Right atrium auricular region (tissue), 2 donors: ENCODE measurements at regions not wholly inside any gene's neighbourhood (a gene's known extent, or its start where the extent isn't known, plus 50 kb on each side); places are given as distances from the start of the nearest gene placed in this dataset.

Experiments used
- DNase-seq: peaks from one replicate; pipeline ENCODE4 v3.0.0-alpha.2; 2019; ENCODE audit warnings: low spot score
- H3K27ac ChIP-seq, 2 donors: fragments of 200-600 bp; sonication (generic); 1 replicate in 1 of 2; 2 replicates in 1 of 2; pipeline ENCODE4 v1.5.1; 2016 to 2019
- H3K27me3 ChIP-seq, 2 donors: fragments of 200-600 bp; sonication (generic); one replicate each; pipeline versions ENCODE4 v1.5.1 to v1.6.0; 2017 to 2019
- H3K36me3 ChIP-seq: fragments of 200-600 bp; sonication (generic); one replicate; pipeline ENCODE4 v1.5.1; 2016
- H3K4me1 ChIP-seq, 2 donors: fragments of 200-600 bp; sonication (generic); one replicate each; pipeline versions ENCODE4 v1.5.1 to v1.6.0; 2017 to 2019
- H3K4me3 ChIP-seq, 2 donors: fragments of 200-600 bp; sonication (generic); 1 replicate in 1 of 2; 2 replicates in 1 of 2; pipeline ENCODE4 v1.5.1; 2017 to 2019; ENCODE audit warnings: mild to moderate bottlenecking in 1 of 2, moderate library complexity in 1 of 2
- H3K9me3 ChIP-seq, 2 donors: fragments of 200-600 bp; sonication (generic); one replicate each; pipeline ENCODE4 v1.5.1; 2019
- TF ChIP-seq, protein P1 (sequence below), 2 donors: fragments of 200-600 bp; sonication (generic); IDR thresholded peaks; one replicate each; pipeline ENCODE4 v1.5.1; 2019; ENCODE audit warnings: antibody characterized with exemption in 2 of 2

DNA sequence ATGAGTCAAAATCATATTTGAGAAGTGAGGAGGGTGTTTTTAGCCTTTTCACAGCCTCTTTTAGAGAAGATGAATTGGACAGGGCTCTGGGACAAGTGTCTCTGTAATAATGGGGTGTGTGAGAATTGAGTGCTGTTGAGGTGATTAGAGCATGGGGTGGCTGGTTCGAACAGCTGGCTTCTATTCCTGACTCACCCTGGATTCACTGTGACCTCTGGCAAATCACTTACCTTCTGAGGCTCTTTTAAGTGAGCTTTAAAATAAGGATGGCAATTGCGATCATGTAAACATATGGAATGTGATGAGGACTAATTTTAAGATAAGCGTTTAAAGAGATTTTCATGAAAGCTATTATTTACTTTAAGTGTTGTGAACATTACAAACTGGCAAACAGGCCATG, 243.4 kb downstream of the ADGRL2 start:
- no peak for DNase-seq
- H3K27ac ChIP-seq, result no peak overlapping the region
- H3K9me3 ChIP-seq, result no peaks in the 10 kb centered on the region
- H3K36me3 ChIP-seq, result no peaks in the 10 kb centered on the region
- no peaks in the 10 kb centered on the region for H3K4me1 ChIP-seq
- no peak overlapping the region for H3K4me3 ChIP-seq
- TF ChIP-seq, protein P1, sequence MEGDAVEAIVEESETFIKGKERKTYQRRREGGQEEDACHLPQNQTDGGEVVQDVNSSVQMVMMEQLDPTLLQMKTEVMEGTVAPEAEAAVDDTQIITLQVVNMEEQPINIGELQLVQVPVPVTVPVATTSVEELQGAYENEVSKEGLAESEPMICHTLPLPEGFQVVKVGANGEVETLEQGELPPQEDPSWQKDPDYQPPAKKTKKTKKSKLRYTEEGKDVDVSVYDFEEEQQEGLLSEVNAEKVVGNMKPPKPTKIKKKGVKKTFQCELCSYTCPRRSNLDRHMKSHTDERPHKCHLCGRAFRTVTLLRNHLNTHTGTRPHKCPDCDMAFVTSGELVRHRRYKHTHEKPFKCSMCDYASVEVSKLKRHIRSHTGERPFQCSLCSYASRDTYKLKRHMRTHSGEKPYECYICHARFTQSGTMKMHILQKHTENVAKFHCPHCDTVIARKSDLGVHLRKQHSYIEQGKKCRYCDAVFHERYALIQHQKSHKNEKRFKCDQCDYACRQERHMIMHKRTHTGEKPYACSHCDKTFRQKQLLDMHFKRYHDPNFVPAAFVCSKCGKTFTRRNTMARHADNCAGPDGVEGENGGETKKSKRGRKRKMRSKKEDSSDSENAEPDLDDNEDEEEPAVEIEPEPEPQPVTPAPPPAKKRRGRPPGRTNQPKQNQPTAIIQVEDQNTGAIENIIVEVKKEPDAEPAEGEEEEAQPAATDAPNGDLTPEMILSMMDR (IDR thresholded peaks at IDR 0.05), result no peak
- no peaks in the 10 kb centered on the region for H3K27me3 ChIP-seq

DNA sequence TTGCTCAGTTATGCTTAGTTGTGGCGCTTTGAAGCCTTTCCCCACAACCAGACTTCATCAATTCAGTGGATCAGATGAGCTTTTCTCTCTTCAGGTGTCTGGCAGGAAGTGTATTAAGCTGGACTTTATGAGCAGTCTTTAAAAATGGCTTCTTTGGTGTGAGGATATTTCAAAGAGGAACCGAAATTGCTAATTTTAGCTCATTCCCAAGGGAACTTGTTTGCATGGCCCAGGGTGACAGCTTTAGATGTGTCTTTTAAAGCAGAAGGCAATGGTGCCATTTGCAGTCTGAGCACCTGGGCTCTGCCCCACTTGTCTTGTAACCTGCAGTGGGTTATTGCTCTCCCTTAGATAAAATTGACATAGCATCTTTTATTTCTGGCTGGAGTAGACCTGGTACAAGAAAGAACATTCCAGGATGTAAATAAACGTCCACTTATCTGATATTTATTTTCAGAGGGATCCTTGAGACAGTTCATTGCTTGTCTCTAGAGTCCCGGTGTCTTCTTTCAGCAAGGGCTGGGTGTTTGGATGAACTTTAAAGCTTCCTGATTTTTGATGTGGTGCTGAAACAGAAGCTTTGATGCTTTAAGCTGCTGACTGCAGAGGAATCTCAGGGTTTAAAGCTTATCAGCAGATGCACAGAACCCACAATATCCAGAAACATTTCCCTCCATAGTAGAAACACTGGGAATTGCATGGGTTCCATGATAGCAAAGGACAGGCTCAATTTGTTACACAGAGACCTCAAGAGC, 241.7 kb downstream of the ADGRL2 start:
- DNase-seq, result no peak
- Histone ChIP-seq H3K4me1 (no peaks in the 10 kb centered on the region), H3K4me3 (no peak overlapping the region), H3K27ac (no peak overlapping the region), H3K9me3 (no peaks in the 10 kb centered on the region), H3K27me3 (no peaks in the 10 kb centered on the region), H3K36me3 (no peaks in the 10 kb centered on the region)
- TF ChIP-seq, protein P1 (IDR thresholded peaks at IDR 0.05), result no peak
